K562 (cell line): ENCODE measurements at regions not wholly inside any gene's neighbourhood (a gene's known extent, or its start where the extent isn't known, plus 50 kb on each side); places are given as distances from the start of the nearest gene placed in this dataset.

Experiments used
- POLR2B ChIP-seq: fragments of 450-650 bp; IDR thresholded peaks from 2 replicates; pipeline ENCODE4 v1.6.1; 2018; ENCODE audit warnings: low read depth; ENCODE audit not compliant: partially characterized antibody
- SMARCA5 ChIP-seq: fragments of 450-650 bp; IDR thresholded peaks from 2 replicates; pipeline ENCODE4 v1.6.1; 2016
- U2AF1 ChIP-seq: fragments of 200-400 bp; formaldehyde crosslinking; optimal IDR thresholded peaks from 2 replicates; pipeline ENCODE3; 2017; ENCODE audit warnings: mild to moderate bottlenecking, low read depth, low read length, moderate library complexity
- ZC3H11A ChIP-seq: IDR thresholded peaks from 2 replicates; pipeline ENCODE4 v1.6.1; 2012; ENCODE audit warnings: low read depth, low read length, improper control_type of control experiment
- TF ChIP-seq, protein P1 (sequence below), 2 experiments: fragments of 450-650 bp; formaldehyde crosslinking in 1 of 2; IDR thresholded peaks; 2 replicates each; pipeline versions ENCODE4 v1.4.0 to v1.6.1; 2014 to 2020; ENCODE audit warnings: mild to moderate bottlenecking in 2 of 2, borderline replicate concordance in 1 of 2, low read depth in 1 of 2

DNA sequence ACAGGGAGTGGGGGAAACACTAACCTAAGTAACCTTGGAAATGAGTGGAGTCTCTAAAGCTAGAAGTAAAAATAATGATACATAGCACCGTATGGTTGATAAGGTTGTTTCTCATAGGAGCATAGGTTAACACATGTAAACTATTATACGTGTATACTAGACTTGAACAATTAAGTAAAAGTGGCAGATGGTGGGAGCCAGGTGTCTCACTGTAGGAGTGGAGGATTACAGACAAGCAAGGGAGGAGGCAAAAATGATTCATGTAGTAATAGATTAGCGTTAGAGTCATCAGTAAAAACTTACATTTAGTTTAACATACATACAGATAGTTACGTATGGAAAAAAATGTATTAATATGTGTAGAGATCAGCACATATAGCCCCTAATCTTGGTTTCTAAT is 138.4 kb upstream of the DSCAM start (continued):
- TF ChIP-seq, protein P1, sequence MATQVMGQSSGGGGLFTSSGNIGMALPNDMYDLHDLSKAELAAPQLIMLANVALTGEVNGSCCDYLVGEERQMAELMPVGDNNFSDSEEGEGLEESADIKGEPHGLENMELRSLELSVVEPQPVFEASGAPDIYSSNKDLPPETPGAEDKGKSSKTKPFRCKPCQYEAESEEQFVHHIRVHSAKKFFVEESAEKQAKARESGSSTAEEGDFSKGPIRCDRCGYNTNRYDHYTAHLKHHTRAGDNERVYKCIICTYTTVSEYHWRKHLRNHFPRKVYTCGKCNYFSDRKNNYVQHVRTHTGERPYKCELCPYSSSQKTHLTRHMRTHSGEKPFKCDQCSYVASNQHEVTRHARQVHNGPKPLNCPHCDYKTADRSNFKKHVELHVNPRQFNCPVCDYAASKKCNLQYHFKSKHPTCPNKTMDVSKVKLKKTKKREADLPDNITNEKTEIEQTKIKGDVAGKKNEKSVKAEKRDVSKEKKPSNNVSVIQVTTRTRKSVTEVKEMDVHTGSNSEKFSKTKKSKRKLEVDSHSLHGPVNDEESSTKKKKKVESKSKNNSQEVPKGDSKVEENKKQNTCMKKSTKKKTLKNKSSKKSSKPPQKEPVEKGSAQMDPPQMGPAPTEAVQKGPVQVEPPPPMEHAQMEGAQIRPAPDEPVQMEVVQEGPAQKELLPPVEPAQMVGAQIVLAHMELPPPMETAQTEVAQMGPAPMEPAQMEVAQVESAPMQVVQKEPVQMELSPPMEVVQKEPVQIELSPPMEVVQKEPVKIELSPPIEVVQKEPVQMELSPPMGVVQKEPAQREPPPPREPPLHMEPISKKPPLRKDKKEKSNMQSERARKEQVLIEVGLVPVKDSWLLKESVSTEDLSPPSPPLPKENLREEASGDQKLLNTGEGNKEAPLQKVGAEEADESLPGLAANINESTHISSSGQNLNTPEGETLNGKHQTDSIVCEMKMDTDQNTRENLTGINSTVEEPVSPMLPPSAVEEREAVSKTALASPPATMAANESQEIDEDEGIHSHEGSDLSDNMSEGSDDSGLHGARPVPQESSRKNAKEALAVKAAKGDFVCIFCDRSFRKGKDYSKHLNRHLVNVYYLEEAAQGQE (IDR thresholded peaks at IDR 0.05; ENCODE audit: borderline replicate concordance) = no peak
- TF ChIP-seq, protein P1 (CRISPR knock-in tag; IDR thresholded peaks at IDR 0.05; ENCODE audit: low read depth) = no peak
- TF ChIP-seq POLR2B (no peak), U2AF1 (no peak), SMARCA5 (no peak), ZC3H11A (no peak)
